ENCODE measurements at regions not wholly inside any gene's neighbourhood (a gene's known extent, or its start where the extent isn't known, plus 50 kb on each side); places are given as distances from the start of the nearest gene placed in this dataset.

DNA sequence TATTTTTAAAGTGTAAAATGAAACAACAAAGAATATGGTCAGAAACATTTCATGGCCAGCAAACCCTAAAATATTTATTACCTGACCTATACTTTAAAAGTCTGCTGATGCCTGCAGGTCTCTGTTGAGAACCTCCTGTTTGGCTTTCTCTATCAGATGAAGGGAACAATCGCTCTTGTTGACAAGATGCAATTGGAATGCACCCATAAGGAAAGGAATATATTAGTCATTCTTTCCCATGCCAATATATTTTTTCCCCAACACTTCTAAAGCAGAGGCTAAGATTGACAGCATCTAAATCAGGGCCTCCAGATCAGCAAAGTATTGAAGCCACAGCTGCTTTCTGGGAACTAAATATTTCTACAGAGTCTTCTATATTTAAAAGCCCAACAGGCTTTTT is 897.8 kb downstream of the EPHA7 start:
- Histone ChIP-seq H3K4me1 (no peaks in the 10 kb centered on the region), H3K27me3 (ENCODE audit: low read depth) (no peaks in the 10 kb centered on the region), H3K9me3 (no peaks in the 10 kb centered on the region), H3K4me3 (no peak overlapping the region), H3K27ac (no peak overlapping the region), H3K36me3 (no peaks in the 10 kb centered on the region)
- no peak for DNase-seq
- intact Hi-C loops (cut with DNase I): no loop called here
- TF ChIP-seq, protein P1, sequence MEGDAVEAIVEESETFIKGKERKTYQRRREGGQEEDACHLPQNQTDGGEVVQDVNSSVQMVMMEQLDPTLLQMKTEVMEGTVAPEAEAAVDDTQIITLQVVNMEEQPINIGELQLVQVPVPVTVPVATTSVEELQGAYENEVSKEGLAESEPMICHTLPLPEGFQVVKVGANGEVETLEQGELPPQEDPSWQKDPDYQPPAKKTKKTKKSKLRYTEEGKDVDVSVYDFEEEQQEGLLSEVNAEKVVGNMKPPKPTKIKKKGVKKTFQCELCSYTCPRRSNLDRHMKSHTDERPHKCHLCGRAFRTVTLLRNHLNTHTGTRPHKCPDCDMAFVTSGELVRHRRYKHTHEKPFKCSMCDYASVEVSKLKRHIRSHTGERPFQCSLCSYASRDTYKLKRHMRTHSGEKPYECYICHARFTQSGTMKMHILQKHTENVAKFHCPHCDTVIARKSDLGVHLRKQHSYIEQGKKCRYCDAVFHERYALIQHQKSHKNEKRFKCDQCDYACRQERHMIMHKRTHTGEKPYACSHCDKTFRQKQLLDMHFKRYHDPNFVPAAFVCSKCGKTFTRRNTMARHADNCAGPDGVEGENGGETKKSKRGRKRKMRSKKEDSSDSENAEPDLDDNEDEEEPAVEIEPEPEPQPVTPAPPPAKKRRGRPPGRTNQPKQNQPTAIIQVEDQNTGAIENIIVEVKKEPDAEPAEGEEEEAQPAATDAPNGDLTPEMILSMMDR (IDR thresholded peaks at IDR 0.05): no peak
- ATAC-seq: no peak

DNA sequence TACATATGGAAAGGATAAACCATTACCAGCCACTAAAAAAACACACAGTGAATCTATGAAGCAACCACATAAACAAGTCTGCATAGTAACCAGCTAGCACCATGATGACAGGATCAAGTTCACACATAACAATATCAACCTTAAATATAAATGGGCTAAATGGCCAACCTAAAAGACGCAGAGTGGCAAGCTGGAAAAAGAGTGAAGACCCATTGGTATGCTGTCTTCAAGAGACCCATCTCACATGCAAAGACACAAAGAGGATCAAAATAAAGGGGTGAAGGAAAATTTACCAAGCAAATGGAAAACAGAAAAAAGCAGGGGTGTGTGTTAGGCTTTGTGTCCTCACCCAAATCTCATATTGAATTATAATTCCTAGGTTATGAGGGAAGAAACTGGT is 909.2 kb downstream of the EPHA7 start:
- ATAC-seq: no peak
- Histone ChIP-seq H3K27me3 (ENCODE audit: low read depth) (no peaks in the 10 kb centered on the region), H3K36me3 (no peaks in the 10 kb centered on the region), H3K4me1 (no peaks in the 10 kb centered on the region), H3K27ac (no peak overlapping the region), H3K4me3 (no peak overlapping the region), H3K9me3 (peaks cover 3% of the 10 kb centered on the region)
- no peak for DNase-seq
- intact Hi-C loops (cut with DNase I): no loop called here
- TF ChIP-seq, protein P1 (IDR thresholded peaks at IDR 0.05): no peak

DNA sequence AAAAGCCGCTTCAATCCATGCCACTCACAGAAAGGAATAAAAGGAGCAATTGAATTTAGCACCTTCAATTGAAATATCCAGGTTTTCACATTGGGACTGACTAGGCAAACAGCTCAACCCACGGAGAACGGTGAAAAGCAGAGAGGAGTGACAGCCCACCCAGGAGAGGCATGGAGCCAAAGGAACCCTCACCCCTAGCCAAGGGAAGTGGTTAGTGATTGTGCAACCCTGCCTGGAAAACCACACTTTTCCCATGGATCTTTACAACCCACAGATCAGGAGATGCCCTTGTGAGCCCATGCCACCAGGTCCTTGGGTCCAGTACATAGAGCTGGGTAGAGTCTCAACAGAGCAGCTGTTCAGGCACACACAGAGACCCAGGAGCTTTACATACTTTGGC is 911.8 kb downstream of the EPHA7 start:
- H3K4me3 ChIP-seq: no peak overlapping the region
- DNase-seq (no peak), ATAC-seq (no peak)
- no peak overlapping the region for H3K27ac ChIP-seq
- intact Hi-C loops (cut with DNase I): no loop called here
- peaks cover 3% of the 10 kb centered on the region for H3K9me3 ChIP-seq
- no peaks in the 10 kb centered on the region for H3K27me3 ChIP-seq (ENCODE audit: low read depth)
- no peaks in the 10 kb centered on the region for H3K4me1 ChIP-seq
- TF ChIP-seq, protein P1 (IDR thresholded peaks at IDR 0.05): no peak
- H3K36me3 ChIP-seq: no peaks in the 10 kb centered on the region

- intact Hi-C loops (cut with DNase I): no loop called here
- H3K4me1 ChIP-seq: no peaks in the 10 kb centered on the region
- no peaks in the 10 kb centered on the region for H3K36me3 ChIP-seq
- no peaks in the 10 kb centered on the region for H3K27me3 ChIP-seq (ENCODE audit: low read depth)
- DNase-seq: no peak
- no peak for ATAC-seq
- H3K27ac ChIP-seq: no peak overlapping the region
- no peak overlapping the region for H3K4me3 ChIP-seq
- TF ChIP-seq, protein P1 (IDR thresholded peaks at IDR 0.05): no peak
- no peaks in the 10 kb centered on the region for H3K9me3 ChIP-seq
These were observed 914.9 kb downstream of the EPHA7 start for GRCh38 chr6:92504509-92504908.

- intact Hi-C loops (cut with DNase I): no loop called here
- Histone ChIP-seq H3K4me3 (no peak overlapping the region), H3K27me3 (ENCODE audit: low read depth) (no peaks in the 10 kb centered on the region), H3K9me3 (no peaks in the 10 kb centered on the region), H3K36me3 (no peaks in the 10 kb centered on the region), H3K27ac (no peak overlapping the region), H3K4me1 (no peaks in the 10 kb centered on the region)
- TF ChIP-seq, protein P1 (IDR thresholded peaks at IDR 0.05): no peak
- ATAC-seq: no peak
- DNase-seq: no peak
These were observed 922.1 kb downstream of the EPHA7 start for GRCh38 chr6:92497281-92497680.

DNA sequence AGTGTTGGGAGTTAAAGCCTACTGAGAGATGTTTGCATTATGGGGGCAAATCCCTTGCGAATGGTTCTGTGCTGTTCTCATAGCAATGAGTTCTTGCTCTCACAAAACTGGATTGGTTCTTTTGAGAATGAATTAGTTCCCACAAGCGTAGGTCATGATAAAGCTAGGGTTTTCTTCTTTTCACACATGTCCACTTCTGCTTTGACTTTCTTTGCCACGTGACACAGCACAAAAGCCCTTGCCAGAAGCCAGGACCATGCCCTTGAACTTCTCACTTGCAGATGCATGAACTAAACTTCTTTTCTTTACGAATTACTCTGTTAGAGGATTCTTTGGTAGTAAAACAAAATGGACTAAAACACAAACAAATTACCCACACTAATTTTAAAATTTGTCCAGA is 922.8 kb downstream of the EPHA7 start:
- Histone ChIP-seq H3K36me3 (no peaks in the 10 kb centered on the region), H3K4me3 (no peak overlapping the region), H3K9me3 (no peaks in the 10 kb centered on the region), H3K27me3 (ENCODE audit: low read depth) (no peaks in the 10 kb centered on the region), H3K4me1 (no peaks in the 10 kb centered on the region), H3K27ac (no peak overlapping the region)
- TF ChIP-seq, protein P1 (IDR thresholded peaks at IDR 0.05): no peak
- DNase-seq: no peak
- intact Hi-C loops (cut with DNase I): no loop called here
- no peak for ATAC-seq

Data from lower lobe of right lung (tissue), 2 donors.